ENCODE measurements at regions not wholly inside any gene's neighbourhood (a gene's known extent, or its start where the extent isn't known, plus 50 kb on each side); places are given as distances from the start of the nearest gene placed in this dataset.

- H3K4me1 ChIP-seq: 0 out of 3 replicates have a peak, but pooled peaks cover 5% of the 10 kb centered on the region
- ChIA-PET POLR2A (no interaction called here), CTCF (no interaction called here)
- no peak for ATAC-seq
- H3K9me3 ChIP-seq: no peaks in the 10 kb centered on the region
- H3K4me2 ChIP-seq: no peak overlapping the region
- no peak overlapping the region for H3K27ac ChIP-seq
- H3K4me3 ChIP-seq: no peak overlapping the region
- FAIRE-seq: no peak
- TF ChIP-seq FOSL2 (IDR thresholded peaks at IDR 0.05): no peak
- no peak for TF ChIP-seq FOSL2 (CRISPR knock-in tag; IDR thresholded peaks at IDR 0.05)
- no peak for TF ChIP-seq KDM5A (IDR thresholded peaks at IDR 0.05)
- TF ChIP-seq HOXA7 (CRISPR knock-in tag; IDR thresholded peaks at IDR 0.05): no peak
- TF ChIP-seq CBX2 (IDR thresholded peaks at IDR 0.05; ENCODE audit: borderline replicate concordance, low read depth): no peak
- no peak for TF ChIP-seq E2F6 (IDR thresholded peaks at IDR 0.05; ENCODE audit: borderline replicate concordance, low read depth)
- no peak for TF ChIP-seq ZSCAN20 (CRISPR knock-in tag; IDR thresholded peaks at IDR 0.05)
- no peak for TF ChIP-seq RARB (CRISPR knock-in tag; IDR thresholded peaks at IDR 0.05)
- no peak for TF ChIP-seq RAD21 (conservative IDR thresholded peaks at IDR 0.05 in 1 of 2, IDR thresholded peaks at IDR 0.05 in 1 of 2)
- TF ChIP-seq MYC (IDR thresholded peaks at IDR 0.05; ENCODE audit: borderline replicate concordance, low read length): no peak
- no peak for TF ChIP-seq HMGXB4 (CRISPR knock-in tag; IDR thresholded peaks at IDR 0.05; ENCODE audit: borderline replicate concordance)
- no peak for TF ChIP-seq BCL3 (IDR thresholded peaks at IDR 0.05)
- TF ChIP-seq EP300 (IDR thresholded peaks at IDR 0.05): no peak
- TF ChIP-seq PHF8 (IDR thresholded peaks at IDR 0.05; ENCODE audit: borderline replicate concordance, low read depth): no peak
- TF ChIP-seq FOSB (CRISPR knock-in tag; IDR thresholded peaks at IDR 0.05): no peak
- no peak for TF ChIP-seq CEBPB (IDR thresholded peaks at IDR 0.05)
- TF ChIP-seq HOXB13 (CRISPR knock-in tag; IDR thresholded peaks at IDR 0.05; ENCODE audit: low read depth): no peak
- 61% methylated on average over 10 of the region's 10 CpGs for WGBS (ENCODE audit: missing lambda C conversion rate)
- DNase-seq (ENCODE audit: low read depth in 1 of 2, low spot score in 1 of 2): no peak
Observed at GRCh38 chr5:176153741-176154140, 84.5 kb upstream of the SIMC1 start.

- Histone ChIP-seq H3K27ac (no peak overlapping the region), H3K4me3 (no peak overlapping the region), H3K9me3 (no peaks in the 10 kb centered on the region), H3K4me1 (0 out of 3 replicates have a peak, but pooled peaks cover 5% of the 10 kb centered on the region), H3K4me2 (no peak overlapping the region)
- 72% methylated on average over 10 of the region's 11 CpGs for WGBS (ENCODE audit: missing lambda C conversion rate)
- ATAC-seq (no peak; a peak in 1 of 6 replicates), FAIRE-seq (no peak), DNase-seq (ENCODE audit: low read depth in 1 of 2, low spot score in 1 of 2) (no peak)
- ChIA-PET POLR2A (no interaction called here), CTCF (no interaction called here)
- no peak for TF ChIP-seq KDM5A (IDR thresholded peaks at IDR 0.05)
- no peak for TF ChIP-seq CEBPB (IDR thresholded peaks at IDR 0.05)
- TF ChIP-seq CHD4 (IDR thresholded peaks at IDR 0.05; ENCODE audit: borderline replicate concordance): no peak
- TF ChIP-seq CTCF (IDR thresholded peaks at IDR 0.05): no peak
- TF ChIP-seq JUNB (IDR thresholded peaks at IDR 0.05): no peak
- no peak for TF ChIP-seq HES2 (IDR thresholded peaks at IDR 0.05)
- no peak for TF ChIP-seq RFX5 (IDR thresholded peaks at IDR 0.05)
- TF ChIP-seq CHD2 (IDR thresholded peaks at IDR 0.05; ENCODE audit: low read length, partially characterized antibody): no peak
- TF ChIP-seq BCL3 (IDR thresholded peaks at IDR 0.05): no peak
- no peak for TF ChIP-seq PHF8 (IDR thresholded peaks at IDR 0.05; ENCODE audit: borderline replicate concordance, low read depth)
- no peak for TF ChIP-seq MYC (IDR thresholded peaks at IDR 0.05; ENCODE audit: borderline replicate concordance, low read length)
- TF ChIP-seq HOXB13 (CRISPR knock-in tag; IDR thresholded peaks at IDR 0.05; ENCODE audit: low read depth): no peak
- no peak for TF ChIP-seq FOSL2 (IDR thresholded peaks at IDR 0.05)
- TF ChIP-seq FOSL2 (CRISPR knock-in tag; IDR thresholded peaks at IDR 0.05): no peak
- no peak for TF ChIP-seq E2F6 (IDR thresholded peaks at IDR 0.05; ENCODE audit: borderline replicate concordance, low read depth)
- TF ChIP-seq ESRRA (IDR thresholded peaks at IDR 0.05; ENCODE audit: borderline replicate concordance, low read length): no peak
- TF ChIP-seq ZFP36 (IDR thresholded peaks at IDR 0.05; ENCODE audit: borderline replicate concordance, partially characterized antibody): no peak
- TF ChIP-seq FOXS1 (CRISPR knock-in tag; IDR thresholded peaks at IDR 0.05): no peak
Observed at GRCh38 chr5:176154821-176155220, 83.4 kb upstream of the SIMC1 start.
